ENCODE measurements at regions not wholly inside any gene's neighbourhood (a gene's known extent, or its start where the extent isn't known, plus 50 kb on each side); places are given as distances from the start of the nearest gene placed in this dataset.

- TF ChIP-seq REST (IDR thresholded peaks at IDR 0.05; ENCODE audit: insufficient replicate concordance, low read depth) (no peak), CTCF (IDR thresholded peaks at IDR 0.05; ENCODE audit: insufficient read depth, low read length) (no peak), POLR2AphosphoS5 (IDR thresholded peaks at IDR 0.05; ENCODE audit: low read depth) (no peak)
These were observed 179.8 kb downstream of the MED10 start for GRCh38 chr5:6198531-6198930.

Measured in HL-60 (cell line).